GM12891 (cell line): ENCODE measurements at regions not wholly inside any gene's neighbourhood (a gene's known extent, or its start where the extent isn't known, plus 50 kb on each side); places are given as distances from the start of the nearest gene placed in this dataset.

Experiments used
- DNase-seq: peaks from one replicate; pipeline ENCODE4 v3.0.0; 2011; ENCODE audit warnings: low spot score; ENCODE audit not compliant: insufficient read length
- FAIRE-seq: peaks from 2 replicates; lab custom pipeline; 2011; peaks lifted over from hg19 to GRCh38; lab: Jason Lieb, UNC
- PAX5 ChIP-seq: IDR thresholded peaks from 2 replicates; pipeline ENCODE4 v1.6.1; 2011; ENCODE audit warnings: low read length, moderate library complexity, mild to moderate bottlenecking; ENCODE audit not compliant: insufficient read depth, severe bottlenecking
- POLR2A ChIP-seq: IDR thresholded peaks from 2 replicates; pipeline ENCODE4 v1.6.1; 2011; ENCODE audit warnings: low read depth, low read length, control low read depth
- POLR2AphosphoS5 ChIP-seq: IDR thresholded peaks from 2 replicates; pipeline ENCODE4 v1.6.1; 2011; ENCODE audit warnings: low read depth, low read length, control low read depth
- POU2F2 ChIP-seq: IDR thresholded peaks from 2 replicates; pipeline ENCODE4 v1.6.1; 2011; ENCODE audit warnings: low read depth, mild to moderate bottlenecking, control low read depth, low read length, moderate library complexity
- SPI1 ChIP-seq: IDR thresholded peaks from 2 replicates; pipeline ENCODE4 v1.6.1; 2011; ENCODE audit warnings: low read depth, low read length, control low read depth
- TAF1 ChIP-seq: IDR thresholded peaks from 2 replicates; pipeline ENCODE4 v1.6.1; 2011; ENCODE audit warnings: low read depth, low read length, control low read depth

GRCh38 chr13:109374609-109375200 lies 411.7 kb downstream of the IRS2 start:
- FAIRE-seq = no peak

GRCh38 chr13:109372666-109373065 lies 413.7 kb downstream of the IRS2 start:
- DNase-seq = no peak
- TF ChIP-seq POU2F2 = no peak
- TF ChIP-seq SPI1 = no peak
- no peak for TF ChIP-seq POLR2AphosphoS5
- no peak for TF ChIP-seq POLR2A
- no peak for TF ChIP-seq TAF1
- TF ChIP-seq PAX5 = no peak
- no peak for FAIRE-seq

More at GRCh38 chr13:109374609-109375200, 411.7 kb downstream of the IRS2 start:
- DNase-seq = no peak
- TF ChIP-seq PAX5 (no peak), TAF1 (no peak), POU2F2 (no peak), POLR2A (no peak), POLR2AphosphoS5 (no peak), SPI1 (no peak)

GRCh38 chr13:109371066-109371465 lies 415.3 kb downstream of the IRS2 start:
- DNase-seq = no peak
- TF ChIP-seq POLR2A (no peak), PAX5 (no peak), SPI1 (no peak), POU2F2 (no peak), TAF1 (no peak), POLR2AphosphoS5 (no peak)
- no peak for FAIRE-seq

- no peak for FAIRE-seq
- no peak for DNase-seq
Observed at GRCh38 chr13:109370496-109370895, 415.9 kb downstream of the IRS2 start.

GRCh38 chr13:109369353-109370052 lies 416.9 kb downstream of the IRS2 start:
- TF ChIP-seq POLR2A = no peak
- TF ChIP-seq SPI1 = no peak
- no peak for DNase-seq
- no peak for FAIRE-seq

More at GRCh38 chr13:109370496-109370895, 415.9 kb downstream of the IRS2 start:
- TF ChIP-seq SPI1 = no peak

- FAIRE-seq = no peak
- DNase-seq = no peak
- no peak for TF ChIP-seq POLR2A
- no peak for TF ChIP-seq POU2F2
- no peak for TF ChIP-seq TAF1
- TF ChIP-seq SPI1 = no peak
- TF ChIP-seq POLR2AphosphoS5 = no peak
- TF ChIP-seq PAX5 = no peak
Observed at GRCh38 chr13:109368230-109368629, 418.2 kb downstream of the IRS2 start.

- no peak for FAIRE-seq
- no peak for DNase-seq
- TF ChIP-seq TAF1 (no peak), SPI1 (no peak), POLR2A (no peak), POU2F2 (no peak), PAX5 (no peak), POLR2AphosphoS5 (no peak)
Observed at GRCh38 chr13:109366525-109366924, 419.9 kb downstream of the IRS2 start.

- DNase-seq = no peak
- FAIRE-seq = no peak
- TF ChIP-seq POLR2AphosphoS5 (no peak), SPI1 (no peak), TAF1 (no peak), PAX5 (no peak), POLR2A (no peak), POU2F2 (no peak)
Observed at GRCh38 chr13:109363431-109363830, 423.0 kb downstream of the IRS2 start.

- FAIRE-seq (no peak), DNase-seq (no peak)
- TF ChIP-seq TAF1 (no peak), PAX5 (no peak), POU2F2 (no peak), POLR2A (no peak), SPI1 (no peak), POLR2AphosphoS5 (no peak)
Observed at GRCh38 chr13:109362616-109363015, 423.8 kb downstream of the IRS2 start.

- TF ChIP-seq POLR2A = no peak
- no peak for TF ChIP-seq SPI1
- TF ChIP-seq TAF1 = no peak
- no peak for TF ChIP-seq POLR2AphosphoS5
- TF ChIP-seq POU2F2 = no peak
- TF ChIP-seq PAX5 = no peak
- DNase-seq = no peak
- FAIRE-seq = no peak
Observed at GRCh38 chr13:109361562-109362289, 424.7 kb downstream of the IRS2 start.
